ENCODE measurements at regions not wholly inside any gene's neighbourhood (a gene's known extent, or its start where the extent isn't known, plus 50 kb on each side); places are given as distances from the start of the nearest gene placed in this dataset.

- DNase-seq: no peak
Measured at GRCh38 chr5:165781738-165782137, 2276.3 kb downstream of the MAT2B start.

- DNase-seq: no peak
Measured at GRCh38 chr5:165783024-165783423, 2277.6 kb downstream of the MAT2B start.

DNA sequence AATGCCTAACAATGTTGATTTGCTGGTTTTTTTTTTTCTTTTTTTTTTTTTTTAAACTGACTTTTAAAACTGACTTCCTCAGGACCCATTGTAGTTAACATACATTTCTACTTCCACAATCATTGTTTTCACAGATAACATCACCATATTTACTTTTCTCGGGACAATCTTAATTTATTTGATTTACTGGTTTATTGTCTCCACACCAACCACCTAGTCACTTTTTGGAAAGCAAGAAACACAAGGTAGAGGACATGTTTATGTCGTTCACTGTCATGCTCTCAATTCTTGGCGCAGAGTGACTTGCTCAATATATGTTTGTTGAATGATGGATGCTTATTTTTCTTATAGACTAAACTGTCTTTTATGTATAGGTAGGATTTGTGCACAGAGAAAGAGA, 2280.7 kb downstream of the MAT2B start:
- no peak for DNase-seq

- DNase-seq: no peak
Measured at GRCh38 chr5:165795073-165795472, 2289.7 kb downstream of the MAT2B start.

DNA sequence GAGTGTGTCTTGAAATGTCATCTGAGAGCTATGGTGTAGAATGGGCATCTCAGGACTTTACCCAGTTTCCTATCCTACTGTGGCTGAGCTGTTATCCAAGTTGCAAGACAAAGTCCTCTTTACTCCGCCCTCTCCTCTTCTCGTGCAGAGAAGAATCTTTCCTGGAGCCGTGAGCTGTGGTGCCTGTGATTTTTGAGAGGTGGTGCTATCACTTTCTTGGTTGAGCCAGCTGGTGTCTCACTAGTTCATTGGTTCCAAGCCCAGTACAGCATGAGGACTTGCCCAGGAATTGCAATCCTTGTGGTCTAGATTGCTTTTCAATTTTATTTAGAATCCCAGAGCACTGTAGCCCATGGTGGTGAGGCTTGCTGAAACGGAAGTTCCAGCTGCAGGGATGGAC, 2300.3 kb downstream of the MAT2B start:
- no peak for DNase-seq

DNA sequence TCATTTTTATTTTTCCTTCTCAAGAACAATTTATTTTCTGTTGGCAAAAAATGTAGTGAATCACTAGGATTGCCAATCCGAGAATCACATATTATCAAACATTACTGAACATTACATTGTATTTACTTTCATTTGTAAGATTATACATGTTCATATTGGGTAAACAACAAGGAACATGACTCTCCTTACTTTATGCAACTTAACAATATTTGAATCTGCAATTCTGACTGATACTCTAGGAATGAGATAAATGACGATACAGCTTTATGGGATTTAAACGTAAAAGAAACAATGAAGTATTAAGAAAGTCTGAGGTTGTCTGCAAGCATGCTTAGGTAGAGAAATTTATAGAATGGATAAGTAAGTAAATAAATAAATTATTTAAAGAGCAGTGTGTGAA, 2302.9 kb downstream of the MAT2B start:
- DNase-seq: no peak

- DNase-seq: no peak
Measured at GRCh38 chr5:165809914-165810313, 2304.5 kb downstream of the MAT2B start.

DNA sequence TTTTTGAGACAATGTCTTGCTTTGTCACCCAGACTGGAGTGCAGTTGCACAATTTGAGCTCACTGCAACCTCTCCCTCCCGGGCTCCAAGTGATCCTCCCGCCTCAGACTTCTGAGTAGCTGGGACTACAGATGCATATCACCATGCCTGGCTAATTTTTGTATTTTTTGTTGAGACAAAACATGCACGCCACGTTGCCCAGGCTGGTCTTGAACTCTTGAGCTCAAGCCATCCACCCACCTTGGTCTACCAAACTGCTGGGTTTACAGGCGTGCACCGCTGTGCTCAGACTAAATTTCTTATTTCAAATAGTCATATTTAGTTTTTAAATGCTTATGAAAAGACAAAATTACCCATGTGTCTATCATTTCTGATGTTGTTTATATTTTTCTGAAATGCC, 2324.1 kb downstream of the MAT2B start:
- no peak for DNase-seq

- no peak for DNase-seq
Measured at GRCh38 chr5:165834891-165835290, 2329.5 kb downstream of the MAT2B start.

DNA sequence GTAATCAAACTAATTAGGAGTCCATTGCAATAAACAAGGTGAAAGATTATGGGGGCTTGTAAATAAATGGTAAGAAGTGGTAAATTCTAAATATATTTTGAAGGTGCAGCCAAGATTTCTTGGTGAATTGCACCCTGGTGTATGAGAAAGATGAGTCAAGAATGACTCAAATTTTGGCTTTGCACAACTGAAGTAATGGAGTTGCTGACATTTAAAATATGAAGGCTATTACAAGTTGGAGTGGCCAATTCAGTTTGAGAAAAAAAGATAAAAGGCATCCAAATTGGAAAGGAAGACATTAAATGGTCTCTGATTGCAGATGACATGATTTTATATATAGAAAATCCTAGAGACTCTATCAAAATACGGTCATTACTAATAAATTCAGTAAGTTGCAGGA, 2330.6 kb downstream of the MAT2B start:
- DNase-seq: no peak

DNA sequence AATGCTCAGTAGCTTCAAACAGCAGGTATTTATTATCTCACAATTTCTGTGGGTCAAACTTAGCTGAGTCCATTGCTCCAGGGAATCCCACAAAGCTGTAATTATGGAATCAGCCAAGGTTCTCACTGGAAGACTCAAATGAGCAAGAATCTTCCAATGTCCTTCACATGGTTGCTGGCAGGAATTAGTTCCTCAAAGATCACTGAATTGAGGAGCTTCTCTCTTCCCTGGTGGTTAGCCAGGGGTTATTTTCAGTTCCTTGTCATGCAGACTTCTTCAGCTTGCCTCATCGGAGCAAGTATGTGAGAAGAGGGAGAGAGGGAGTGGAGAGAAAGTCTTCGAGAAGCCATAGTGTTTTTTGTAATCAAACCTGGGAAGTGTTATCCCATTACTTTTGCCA, 2331.9 kb downstream of the MAT2B start:
- no peak for DNase-seq

DNA sequence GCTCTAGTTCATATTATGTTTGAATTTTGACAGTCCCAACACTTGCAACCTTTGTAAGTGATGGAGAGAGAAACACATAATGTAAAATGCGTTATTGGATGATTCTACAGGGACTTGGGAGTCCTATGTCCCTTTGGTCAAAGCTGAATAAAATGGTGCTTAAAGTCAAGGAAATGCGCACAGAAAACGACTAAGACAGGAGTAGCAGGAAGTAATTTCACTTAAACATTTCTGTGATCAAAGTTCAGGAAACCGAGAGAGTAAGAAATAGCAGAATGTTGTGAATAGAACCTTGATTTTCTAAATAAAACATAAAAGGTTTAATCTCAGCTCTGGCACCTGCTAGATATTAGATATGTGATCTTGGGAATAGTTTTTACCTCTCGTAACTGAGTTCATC, 2339.2 kb downstream of the MAT2B start:
- no peak for DNase-seq

- DNase-seq: no peak
Measured at GRCh38 chr5:165858118-165858517, 2352.7 kb downstream of the MAT2B start.

DNA sequence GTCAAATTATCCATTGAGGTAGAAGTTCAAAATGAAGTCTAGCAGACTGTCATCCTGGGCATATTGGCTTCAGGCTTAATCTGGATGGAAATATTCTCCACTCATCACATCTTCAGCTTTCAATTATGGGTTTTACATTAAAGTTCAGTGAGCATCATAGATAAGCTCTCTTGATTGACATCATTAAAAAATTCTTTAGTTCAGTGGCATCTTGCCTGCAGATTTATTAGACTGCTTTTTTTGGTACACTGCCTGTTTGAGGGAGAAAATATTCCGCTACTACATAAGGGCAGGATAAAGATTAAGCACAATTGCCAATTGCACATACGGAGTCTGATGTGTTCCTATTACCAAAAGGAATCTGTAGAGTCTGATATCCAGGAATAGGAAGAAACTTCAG, 2353.8 kb downstream of the MAT2B start:
- DNase-seq: no peak

DNA sequence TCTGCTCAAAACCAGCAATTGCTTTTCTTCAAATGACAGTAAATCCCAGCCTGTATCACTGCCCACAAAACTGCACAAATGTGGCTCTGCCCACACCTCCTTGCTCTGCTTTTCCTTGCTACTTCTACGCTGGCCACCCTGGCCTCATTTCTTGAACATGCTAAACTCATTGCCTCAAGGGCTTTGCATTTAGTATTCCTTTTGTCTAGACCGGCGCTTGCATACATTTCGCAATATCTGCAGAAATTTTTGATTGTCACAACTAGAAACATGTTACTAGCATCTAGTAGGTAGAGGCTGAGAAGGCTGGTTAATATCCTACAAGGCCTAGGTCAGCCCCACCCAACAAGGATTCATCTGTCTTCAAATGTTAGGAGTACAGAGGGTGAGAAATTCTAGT, 2357.8 kb downstream of the MAT2B start:
- no peak for DNase-seq

DNA sequence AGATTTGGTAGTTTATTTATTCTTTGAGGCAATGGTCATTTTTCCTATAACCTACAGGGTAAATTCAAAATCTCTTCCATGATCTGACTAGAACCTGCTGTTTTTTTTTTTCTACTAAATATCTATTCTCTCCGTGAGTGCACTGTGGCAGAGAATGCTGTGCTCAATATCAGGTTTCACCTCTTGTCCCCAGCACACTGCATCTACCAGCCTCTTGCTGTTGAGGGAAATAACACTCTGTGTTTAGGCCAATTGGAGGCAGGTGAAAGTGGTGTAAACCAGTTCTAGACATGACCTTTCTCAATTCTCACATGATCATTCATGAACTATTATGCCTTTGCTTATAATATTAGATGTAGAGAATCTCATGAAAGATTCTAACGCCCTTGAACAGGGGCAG, 2365.9 kb downstream of the MAT2B start:
- no peak for DNase-seq

DNA sequence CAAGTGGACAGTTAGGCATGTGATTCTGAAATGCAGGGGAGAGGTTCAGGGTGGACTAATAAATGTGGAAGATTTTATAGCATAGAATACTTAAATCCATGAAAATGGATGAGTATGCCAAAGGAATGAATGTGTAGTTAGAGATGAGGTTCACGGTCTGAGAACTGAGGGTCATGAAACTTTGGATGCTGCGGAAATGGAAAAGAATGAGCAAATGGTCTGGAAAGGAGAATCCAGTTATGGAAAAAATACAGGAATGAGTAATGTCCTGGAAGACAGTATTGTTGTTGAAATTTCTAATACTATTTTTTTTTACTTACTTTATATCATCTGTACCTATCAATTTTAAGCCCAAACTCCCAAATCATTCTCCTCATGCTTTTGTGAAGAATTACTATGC, 2369.4 kb downstream of the MAT2B start:
- no peak for DNase-seq

GRCh38 chr5:165876538-165876937, 2371.1 kb downstream of the MAT2B start:
- DNase-seq: no peak

DNA sequence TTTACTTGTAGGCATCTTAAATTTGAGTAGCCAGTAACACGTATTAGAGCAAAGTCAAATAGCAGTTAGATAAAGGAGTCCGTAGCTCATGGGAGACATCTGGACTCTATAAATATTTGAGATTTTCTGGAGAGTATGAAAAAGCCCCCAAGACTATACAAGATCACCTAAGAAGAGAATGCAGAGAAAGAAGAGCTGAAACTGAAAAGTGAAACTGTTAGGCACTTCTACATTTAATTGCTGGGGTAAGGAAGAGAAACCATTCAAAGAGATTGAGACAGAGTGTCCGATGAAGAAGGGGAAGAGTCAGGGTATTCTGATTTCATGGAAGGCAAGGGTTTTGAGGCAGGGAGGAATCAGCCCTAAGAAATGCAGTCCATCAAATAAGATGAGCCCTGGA, 2372.1 kb downstream of the MAT2B start:
- no peak for DNase-seq

- DNase-seq: peak; percentile 25
Measured at GRCh38 chr5:165881259-165881658, 2375.8 kb downstream of the MAT2B start.

DNA sequence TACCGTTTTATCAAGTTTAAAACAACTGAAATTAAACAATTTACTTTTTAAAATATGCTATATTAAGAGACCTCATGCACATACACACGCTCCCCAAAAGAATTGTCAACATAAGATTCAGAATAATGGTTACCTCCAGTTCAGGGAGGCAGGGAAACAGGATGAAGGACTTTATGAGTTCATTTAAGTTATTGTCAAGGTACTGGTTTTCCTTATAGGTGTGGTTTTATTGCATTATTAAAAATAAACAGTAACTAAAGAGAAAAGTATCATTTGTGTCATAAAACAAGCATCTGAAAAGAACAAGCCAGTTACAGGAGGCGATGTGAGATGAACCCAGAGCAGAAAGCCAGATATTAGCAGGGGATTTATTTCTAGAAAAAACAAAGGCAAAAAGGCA, 2376.7 kb downstream of the MAT2B start:
- DNase-seq: no peak

DNA sequence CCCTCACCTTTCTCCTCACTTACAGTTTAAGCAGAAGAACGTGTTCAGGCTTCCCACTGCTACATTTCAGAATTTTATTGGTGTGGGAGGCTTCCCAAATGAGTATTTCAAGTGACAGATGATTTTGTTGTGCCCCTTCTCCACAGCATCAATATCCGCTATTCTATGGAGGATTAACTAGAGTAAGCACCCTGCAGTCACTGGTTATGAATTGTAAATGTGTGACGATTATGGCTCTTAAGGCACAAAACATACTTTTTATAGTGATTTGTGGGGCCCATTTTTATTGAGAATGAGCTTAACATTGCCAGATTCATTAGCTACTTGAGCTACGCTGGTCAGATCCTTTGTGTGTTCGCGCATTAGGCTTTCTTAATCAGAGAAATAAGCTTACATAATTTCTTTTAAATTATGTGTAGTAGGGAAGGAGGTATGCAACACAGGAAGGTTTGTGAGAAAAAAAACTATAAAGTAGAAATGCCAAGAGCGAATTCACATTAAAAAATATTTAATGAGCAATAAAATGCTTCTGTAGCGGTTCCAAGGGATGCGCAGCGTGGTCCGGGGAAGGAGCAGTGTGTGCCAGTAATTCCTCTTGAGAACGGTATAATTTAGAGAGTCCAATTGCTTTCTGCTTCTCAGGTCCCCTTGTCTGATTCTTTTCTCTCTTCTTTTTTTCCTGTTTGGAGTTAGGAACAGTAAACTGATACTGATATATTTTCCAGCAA, 2380.4 kb downstream of the MAT2B start:
- DNase-seq: no peak

- DNase-seq: no peak
Measured at GRCh38 chr5:165887147-165887546, 2381.7 kb downstream of the MAT2B start.

- DNase-seq: no peak
Measured at GRCh38 chr5:165892383-165892782, 2387.0 kb downstream of the MAT2B start.

- DNase-seq: no peak
Measured at GRCh38 chr5:165894916-165895315, 2389.5 kb downstream of the MAT2B start.

- DNase-seq: no peak
Measured at GRCh38 chr5:165903835-165904234, 2387.6 kb upstream of the WWC1 start.
